Sigmoid colon (tissue), 6 donors: ENCODE measurements at regions not wholly inside any gene's neighbourhood (a gene's known extent, or its start where the extent isn't known, plus 50 kb on each side); places are given as distances from the start of the nearest gene placed in this dataset.

Experiments used
- DNase-seq: peaks from one replicate; pipeline ENCODE4 v3.0.0-alpha.2; 2019
- H3K27ac ChIP-seq, 4 donors: fragments of 200-600 bp; sonication (generic); one replicate each; pipeline ENCODE4 v1.5.1; 2016 to 2019; ENCODE audit warnings: mild to moderate bottlenecking in 1 of 4
- H3K27me3 ChIP-seq, 3 donors: fragments of 200-600 bp; sonication (generic); one replicate each; pipeline ENCODE4 v1.5.1; 2019; ENCODE audit warnings: mild to moderate bottlenecking in 1 of 3
- H3K36me3 ChIP-seq, 4 donors: fragments of 200-600 bp; sonication (generic); one replicate each; pipeline ENCODE4 v1.5.1; 2016 to 2019
- H3K4me1 ChIP-seq, 4 donors: fragments of 200-600 bp; sonication (generic); one replicate each; pipeline ENCODE4 v1.5.1; 2017 to 2019
- H3K4me3 ChIP-seq, 4 donors: fragments of 200-600 bp; sonication (generic); one replicate each; pipeline ENCODE4 v1.5.1; 2017 to 2019; ENCODE audit warnings: mild to moderate bottlenecking in 2 of 4, moderate library complexity in 1 of 4
- H3K9me3 ChIP-seq, 4 donors: fragments of 200-600 bp in 3 of 4; sonication (generic) in 3 of 4; one replicate each; pipeline versions ENCODE4 v1.5.1 to v1.6.1; 2013 to 2019
- EP300 ChIP-seq, 4 donors: sonication (generic); formaldehyde crosslinking; IDR thresholded peaks; one replicate each; pipeline ENCODE4 v1.6.1; 2017; ENCODE audit warnings: antibody characterized with exemption in 4 of 4
- POLR2A ChIP-seq, 2 donors: fragments of 450-650 bp; IDR thresholded peaks; one replicate each; pipeline ENCODE4 v1.6.1; 2016; ENCODE audit warnings: antibody characterized with exemption in 2 of 2, mild to moderate bottlenecking in 2 of 2, moderate library complexity in 2 of 2
- POLR2AphosphoS5 ChIP-seq, 4 donors: sonication (generic); formaldehyde crosslinking; IDR thresholded peaks; one replicate each; pipeline ENCODE4 v1.6.1; 2017; ENCODE audit warnings: antibody characterized with exemption in 4 of 4
- WGBS, 2 donors: extraction: QIAGEN DNeasy Blood & Tissue Kit; methylation state at CpG; one replicate each; pipeline ENCODE4 v1.1.7; 2013; 5-methylcytosine and 5-hydroxymethylcytosine counted together
- intact Hi-C: fragments of 100-400 bp; cut with DNase I; formaldehyde crosslinking; loops from one replicate; pipeline ENCODE4 v1.15.1; 2023
- TF ChIP-seq, protein P1 (sequence below), 4 experiments: fragments of 450-650 bp in 3 of 4; fragments of 200-600 bp in 1 of 4; IDR thresholded peaks; one replicate each; pipeline ENCODE4 v1.5.1; 2016 to 2019; ENCODE audit warnings: antibody characterized with exemption in 4 of 4, mild to moderate bottlenecking in 3 of 4, moderate library complexity in 2 of 4
- donor health status: healthy with polysubstance abuse.
- donor health status: healthy.

DNA sequence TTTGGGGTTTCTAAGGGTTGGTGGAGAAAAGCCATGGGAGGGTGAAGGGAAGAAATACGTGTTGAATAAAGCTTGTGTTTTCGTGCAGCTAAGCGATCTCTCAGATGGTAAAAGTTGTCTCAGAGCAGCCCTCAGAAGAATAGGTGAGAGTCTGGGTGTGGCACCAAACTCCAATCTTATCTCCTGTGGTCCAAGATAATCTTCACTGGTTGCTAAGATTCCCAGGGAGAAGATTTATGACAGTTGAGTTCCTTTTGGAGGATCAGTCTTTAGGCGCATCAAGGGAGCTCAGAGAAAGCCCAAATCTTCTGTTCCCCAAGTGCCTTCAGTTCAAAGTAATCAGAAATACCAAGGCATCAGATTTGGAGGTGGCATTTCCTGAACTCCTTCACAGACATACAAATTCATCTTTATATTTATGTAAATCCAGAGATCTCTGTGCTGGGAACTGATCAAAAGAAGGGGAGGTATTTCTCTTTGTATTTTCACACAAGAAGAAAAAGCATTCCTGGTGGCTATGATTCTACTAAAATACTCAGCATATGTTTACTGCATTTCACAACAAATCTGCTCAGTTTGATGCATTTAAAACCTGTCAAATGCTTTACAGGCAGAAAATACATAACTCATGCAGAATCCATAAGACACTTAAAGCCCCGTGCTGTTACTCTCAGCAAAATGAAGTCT lies 102.9 kb downstream of the ABCC12 start:
- Histone ChIP-seq H3K36me3 (no peaks in the 10 kb centered on the region), H3K4me3 (no peak overlapping the region), H3K27ac (no peak overlapping the region), H3K27me3 (peaks cover 0 to 21% (median 4%) of the 10 kb centered on the region in 3 donors), H3K4me1 (no peaks in the 10 kb centered on the region), H3K9me3 (no peaks in the 10 kb centered on the region)
- 52 to 70% methylated on average over 5 of the region's 5 CpGs for WGBS, 2 donors
- intact Hi-C loops = loop anchor here (10.0 kb wide), 1 partner anchor 908 kb away; the partner anchor contains the start of gene NETO2
- no peak for TF ChIP-seq POLR2A (IDR thresholded peaks at IDR 0.05)
- TF ChIP-seq EP300 (IDR thresholded peaks at IDR 0.05) = no peak
- no peak for TF ChIP-seq POLR2AphosphoS5 (IDR thresholded peaks at IDR 0.05)
- TF ChIP-seq, protein P1, sequence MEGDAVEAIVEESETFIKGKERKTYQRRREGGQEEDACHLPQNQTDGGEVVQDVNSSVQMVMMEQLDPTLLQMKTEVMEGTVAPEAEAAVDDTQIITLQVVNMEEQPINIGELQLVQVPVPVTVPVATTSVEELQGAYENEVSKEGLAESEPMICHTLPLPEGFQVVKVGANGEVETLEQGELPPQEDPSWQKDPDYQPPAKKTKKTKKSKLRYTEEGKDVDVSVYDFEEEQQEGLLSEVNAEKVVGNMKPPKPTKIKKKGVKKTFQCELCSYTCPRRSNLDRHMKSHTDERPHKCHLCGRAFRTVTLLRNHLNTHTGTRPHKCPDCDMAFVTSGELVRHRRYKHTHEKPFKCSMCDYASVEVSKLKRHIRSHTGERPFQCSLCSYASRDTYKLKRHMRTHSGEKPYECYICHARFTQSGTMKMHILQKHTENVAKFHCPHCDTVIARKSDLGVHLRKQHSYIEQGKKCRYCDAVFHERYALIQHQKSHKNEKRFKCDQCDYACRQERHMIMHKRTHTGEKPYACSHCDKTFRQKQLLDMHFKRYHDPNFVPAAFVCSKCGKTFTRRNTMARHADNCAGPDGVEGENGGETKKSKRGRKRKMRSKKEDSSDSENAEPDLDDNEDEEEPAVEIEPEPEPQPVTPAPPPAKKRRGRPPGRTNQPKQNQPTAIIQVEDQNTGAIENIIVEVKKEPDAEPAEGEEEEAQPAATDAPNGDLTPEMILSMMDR (IDR thresholded peaks at IDR 0.05) = no peak
- no peak for DNase-seq

DNA sequence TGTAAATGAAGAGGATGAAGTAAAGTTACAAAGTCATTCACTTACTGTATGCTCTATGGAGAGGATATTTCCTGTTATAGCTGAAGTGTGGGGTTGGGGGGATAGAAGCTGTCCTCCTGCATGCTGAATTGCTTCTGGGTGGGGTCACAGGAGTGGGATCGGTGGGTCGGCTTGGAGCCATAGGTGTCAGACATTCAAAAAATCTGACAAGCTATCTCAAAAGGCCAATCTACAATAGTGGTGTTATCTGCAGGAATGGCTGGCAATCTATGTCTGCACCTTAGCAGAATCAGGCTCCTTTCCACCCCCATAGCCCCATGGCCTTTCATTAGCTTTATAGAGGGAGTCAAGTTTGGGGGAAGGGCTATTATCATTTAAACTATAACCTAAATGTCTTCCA lies 104.9 kb downstream of the ABCC12 start:
- Histone ChIP-seq H3K27ac (no peak overlapping the region), H3K4me1 (no peaks in the 10 kb centered on the region), H3K4me3 (no peak overlapping the region), H3K9me3 (no peaks in the 10 kb centered on the region), H3K27me3 (peaks cover 0 to 21% (median 4%) of the 10 kb centered on the region in 3 donors), H3K36me3 (no peaks in the 10 kb centered on the region)
- WGBS, 2 donors = 86 to 90% methylated on average over 2 of the region's 2 CpGs
- intact Hi-C loops = loop anchor here (10.0 kb wide), 1 partner anchor 906 kb away; the partner anchor contains the start of gene NETO2
- no peak for TF ChIP-seq EP300 (IDR thresholded peaks at IDR 0.05)
- TF ChIP-seq, protein P1 (IDR thresholded peaks at IDR 0.05) = no peak
- no peak for TF ChIP-seq POLR2A (IDR thresholded peaks at IDR 0.05)
- no peak for TF ChIP-seq POLR2AphosphoS5 (IDR thresholded peaks at IDR 0.05)
- DNase-seq = no peak

DNA sequence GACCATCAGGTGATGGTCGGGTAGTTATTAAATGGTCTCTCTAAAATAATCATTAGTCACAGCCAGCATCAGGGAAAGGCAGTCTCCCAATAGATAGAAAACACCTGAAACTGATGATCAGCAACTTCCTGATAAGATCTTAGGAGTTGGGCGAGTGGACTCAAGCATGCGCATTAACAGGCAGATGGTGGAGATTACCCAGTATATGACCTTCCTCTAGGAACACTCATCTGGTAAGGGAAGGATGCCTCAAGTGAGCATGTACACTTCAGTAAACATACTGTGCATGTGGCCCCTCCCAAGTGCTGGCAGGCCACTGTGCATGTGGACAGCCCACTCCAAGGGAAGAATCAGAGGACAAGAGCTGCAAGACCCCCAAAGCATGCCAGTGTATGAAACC lies 105.9 kb downstream of the ABCC12 start:
- WGBS, 2 donors = 50 to 69% methylated on average over 3 of the region's 3 CpGs

DNA sequence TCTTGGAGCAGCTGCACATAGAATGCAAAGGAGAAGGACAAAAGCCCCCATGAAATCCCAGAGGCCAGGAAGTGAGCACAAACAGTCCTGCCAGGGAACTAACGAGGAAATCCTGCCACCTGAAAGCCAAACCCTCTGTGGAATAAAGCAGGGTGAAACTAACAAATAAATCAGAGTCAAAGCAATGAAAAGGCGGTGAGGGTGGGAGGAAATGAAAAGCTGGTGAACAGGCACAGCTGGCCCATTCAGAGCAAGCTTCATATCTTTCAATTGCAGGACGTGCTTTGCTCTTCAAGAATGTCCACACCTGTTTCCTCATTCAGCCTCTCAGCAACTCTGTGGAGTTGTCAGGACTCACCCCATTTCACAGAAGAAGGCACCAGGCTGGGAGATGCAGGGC lies 108.1 kb downstream of the ABCC12 start:
- H3K36me3 ChIP-seq = no peaks in the 10 kb centered on the region
- no peaks in the 10 kb centered on the region for H3K9me3 ChIP-seq
- intact Hi-C loops = no loop called here
- H3K4me3 ChIP-seq = no peak overlapping the region
- 16 to 21% methylated on average over 3 of the region's 3 CpGs for WGBS, 2 donors
- no peak overlapping the region for H3K27ac ChIP-seq
- no peak for DNase-seq
- H3K4me1 ChIP-seq = no peaks in the 10 kb centered on the region
- H3K27me3 ChIP-seq = peaks cover 0 to 5% (median 0%) of the 10 kb centered on the region in 3 donors
- TF ChIP-seq POLR2AphosphoS5 (IDR thresholded peaks at IDR 0.05) (no peak), EP300 (IDR thresholded peaks at IDR 0.05) (no peak), POLR2A (IDR thresholded peaks at IDR 0.05) (no peak)

More for the DNA sequence above, 105.9 kb downstream of the ABCC12 start:
- Histone ChIP-seq H3K9me3 (no peaks in the 10 kb centered on the region), H3K4me1 (no peaks in the 10 kb centered on the region), H3K36me3 (no peaks in the 10 kb centered on the region), H3K27ac (no peak overlapping the region), H3K4me3 (no peak overlapping the region), H3K27me3 (peaks cover 0 to 18% (median 0%) of the 10 kb centered on the region in 3 donors)
- intact Hi-C loops = loop anchor here (10.0 kb wide), 1 partner anchor 905 kb away; the partner anchor contains the start of gene NETO2
- TF ChIP-seq POLR2AphosphoS5 (IDR thresholded peaks at IDR 0.05) (no peak), POLR2A (IDR thresholded peaks at IDR 0.05) (no peak), EP300 (IDR thresholded peaks at IDR 0.05) (no peak)
- TF ChIP-seq, protein P1 (IDR thresholded peaks at IDR 0.05) = no peak
- no peak for DNase-seq

DNA sequence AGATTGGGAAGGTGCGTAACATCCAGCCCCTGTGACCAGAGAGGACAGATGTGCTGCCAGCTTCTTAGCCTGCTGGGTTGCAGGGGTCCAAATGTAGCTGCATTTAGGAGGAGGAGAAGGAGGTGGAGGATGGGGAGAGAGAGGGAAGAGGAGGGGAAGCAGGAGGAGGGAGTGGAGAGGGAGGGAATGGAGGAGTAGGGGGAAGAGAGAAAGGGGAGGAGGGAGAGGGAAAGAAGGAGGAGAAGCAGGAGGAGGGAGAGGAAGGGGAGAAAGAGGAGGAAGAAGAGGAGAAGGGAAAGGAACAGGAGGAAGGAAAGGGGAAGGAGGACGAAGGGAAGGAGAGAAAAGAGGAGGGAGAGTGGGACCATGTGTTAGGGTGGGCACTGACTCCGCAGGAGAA lies 108.6 kb downstream of the ABCC12 start:
- H3K27ac ChIP-seq = no peak overlapping the region
- no peaks in the 10 kb centered on the region for H3K9me3 ChIP-seq
- H3K4me1 ChIP-seq = no peaks in the 10 kb centered on the region
- intact Hi-C loops = no loop called here
- no peak overlapping the region for H3K4me3 ChIP-seq
- no peak for DNase-seq
- H3K27me3 ChIP-seq = peaks cover 0 to 5% (median 0%) of the 10 kb centered on the region in 3 donors
- no peaks in the 10 kb centered on the region for H3K36me3 ChIP-seq
- no peak for TF ChIP-seq POLR2A (IDR thresholded peaks at IDR 0.05)
- no peak for TF ChIP-seq POLR2AphosphoS5 (IDR thresholded peaks at IDR 0.05)
- TF ChIP-seq, protein P1 (IDR thresholded peaks at IDR 0.05) = no peak
- no peak for TF ChIP-seq EP300 (IDR thresholded peaks at IDR 0.05)
- WGBS, 2 donors = 79 to 84% methylated on average over 3 of the region's 3 CpGs
